A549 (cell line): ENCODE measurements at regions not wholly inside any gene's neighbourhood (a gene's known extent, or its start where the extent isn't known, plus 50 kb on each side); places are given as distances from the start of the nearest gene placed in this dataset.

ENCODE experiments used
- ATAC-seq, 2 experiments: fragments of 200-7000 bp in 1 of 2; fragments of >200 bp in 1 of 2; cut with Nextera tagmentation in 1 of 2; cut with Tn5 transposase in 1 of 2; 3 replicates each; pipeline versions ENCODE4 v1.8.0 to v1.9.1; 2018 to 2020; ENCODE audit warnings: mild to moderate bottlenecking in 1 of 2, moderate library complexity in 1 of 2
- CTCF ChIA-PET: fragments of 300-600 bp; sonication (Branson Sonifier 250); formaldehyde crosslinking; extraction: SDS; loops from one replicate; lab custom pipeline; 2021; ENCODE audit warnings: antibody characterized with exemption, inconsistent platforms; lab: Yijun Ruan, JAX
- POLR2A ChIA-PET: fragments of 350-600 bp; formaldehyde crosslinking; extraction: SDS; loops from one replicate; lab custom pipeline; 2021; ENCODE audit warnings: antibody characterized with exemption, inconsistent platforms; lab: Yijun Ruan, JAX
- DNase-seq, 2 experiments: peaks; one replicate each; pipeline versions ENCODE4 v3.0.0 to v3.0.0-alpha.2; 2011 to 2016; ENCODE audit warnings: low read depth in 1 of 2, low spot score in 1 of 2
- FAIRE-seq: peaks from 2 replicates; lab custom pipeline; 2011; peaks lifted over from hg19 to GRCh38; lab: Jason Lieb, UNC
- H3K27ac ChIP-seq, 2 experiments: fragments of >200 bp; sonication (Bioruptor Twin); formaldehyde crosslinking; 3 replicates each; pipeline ENCODE4 v1.5.1; 2016 to 2017
- H3K4me1 ChIP-seq: fragments of >200 bp; sonication (Bioruptor Twin); formaldehyde crosslinking; 3 replicates; pipeline ENCODE4 v1.6.1; 2016
- H3K4me2 ChIP-seq: fragments of >200 bp; sonication (Bioruptor Twin); formaldehyde crosslinking; 3 replicates; pipeline ENCODE4 v1.6.1; 2016
- H3K4me3 ChIP-seq: fragments of >200 bp; sonication (Bioruptor Twin); formaldehyde crosslinking; 3 replicates; pipeline ENCODE4 v1.5.1; 2016
- H3K9me3 ChIP-seq: fragments of >200 bp; sonication (Bioruptor Twin); formaldehyde crosslinking; 3 replicates; pipeline ENCODE4 v1.6.1; 2016
- BHLHE40 ChIP-seq: IDR thresholded peaks from 2 replicates; pipeline ENCODE4 v1.6.1; 2012; ENCODE audit warnings: low read depth, low read length, inconsistent platforms
- CBX2 ChIP-seq: fragments of 200-600 bp; sonication (generic); IDR thresholded peaks from 2 replicates; pipeline ENCODE4 v1.6.1; 2016; ENCODE audit warnings: low read depth, mild to moderate bottlenecking, borderline replicate concordance
- CHD4 ChIP-seq: fragments of 200-600 bp; sonication (generic); IDR thresholded peaks from 2 replicates; pipeline ENCODE4 v1.6.1; 2016; ENCODE audit warnings: antibody characterized with exemption, mild to moderate bottlenecking, borderline replicate concordance
- EHF ChIP-seq: fragments of 250-450 bp; sonication (Bioruptor Pico); IDR thresholded peaks from 2 replicates; pipeline ENCODE4 v1.5.0; 2020; ENCODE audit warnings: mild to moderate bottlenecking
- EHMT2 ChIP-seq: fragments of 200-600 bp; sonication (generic); IDR thresholded peaks from 2 replicates; pipeline ENCODE4 v1.6.1; 2016; ENCODE audit warnings: antibody characterized with exemption, low read depth, mild to moderate bottlenecking, moderate library complexity
- ESRRA ChIP-seq: fragments of 150-350 bp; IDR thresholded peaks from 2 replicates; pipeline ENCODE4 v1.6.1; 2014; ENCODE audit warnings: mild to moderate bottlenecking, low read length, borderline replicate concordance
- GATA3 ChIP-seq: IDR thresholded peaks from 2 replicates; pipeline ENCODE4 v1.6.1; 2012; ENCODE audit warnings: borderline replicate concordance
- HOXB13 ChIP-seq: fragments of 250-450 bp; sonication (Bioruptor Pico); IDR thresholded peaks from 2 replicates; pipeline ENCODE4 v1.5.0; 2020; ENCODE audit warnings: low read depth, mild to moderate bottlenecking, moderate library complexity
- JUN ChIP-seq, 2 experiments: fragments of >200 bp; sonication (Bioruptor Twin); formaldehyde crosslinking; IDR thresholded peaks; 2 replicates in 1 of 2; 3 replicates in 1 of 2; pipeline ENCODE4 v1.6.1; 2016 to 2017
- JUNB ChIP-seq: fragments of >200 bp; sonication (Bioruptor Twin); formaldehyde crosslinking; IDR thresholded peaks from 2 replicates; pipeline ENCODE4 v1.6.1; 2016
- MAFK ChIP-seq: fragments of 450-650 bp; IDR thresholded peaks from 2 replicates; pipeline ENCODE4 v1.6.1; 2014; ENCODE audit not compliant: partially characterized antibody
- NPAS2 ChIP-seq: fragments of 250-450 bp; sonication (Bioruptor Pico); IDR thresholded peaks from 2 replicates; pipeline ENCODE4 v1.8.0; 2022; ENCODE audit warnings: mild to moderate bottlenecking, moderate library complexity, borderline replicate concordance
- NR3C1 ChIP-seq: fragments of >200 bp; sonication (Bioruptor Twin); formaldehyde crosslinking; IDR thresholded peaks from 3 replicates; pipeline ENCODE4 v1.6.1; 2017
- RAD21 ChIP-seq, 2 experiments: fragments of >200 bp in 1 of 2; sonication (Bioruptor Twin) in 1 of 2; formaldehyde crosslinking in 1 of 2; IDR thresholded peaks in 1 of 2; conservative IDR thresholded peaks in 1 of 2; 2 replicates in 1 of 2; 3 replicates in 1 of 2; pipeline ENCODE4 v1.6.1; 2012 to 2018; ENCODE audit warnings: inconsistent platforms in 1 of 2
- RARB ChIP-seq: fragments of 250-450 bp; sonication (Bioruptor Pico); IDR thresholded peaks from 2 replicates; pipeline ENCODE4 v1.8.0; 2021; ENCODE audit warnings: mild to moderate bottlenecking, moderate library complexity
- RCOR1 ChIP-seq: fragments of 150-350 bp; IDR thresholded peaks from 2 replicates; pipeline ENCODE4 v1.6.1; 2014; ENCODE audit warnings: antibody characterized with exemption, low read length, low read depth
- RFX5 ChIP-seq: fragments of 450-650 bp; IDR thresholded peaks from 2 replicates; pipeline ENCODE4 v1.7.1; 2014; ENCODE audit warnings: antibody characterized with exemption, mild to moderate bottlenecking, moderate library complexity
- SMC3 ChIP-seq: fragments of >200 bp; sonication (Bioruptor Twin); formaldehyde crosslinking; IDR thresholded peaks from 3 replicates; pipeline ENCODE4 v1.6.1; 2018; ENCODE audit warnings: inconsistent platforms
- TFCP2L1 ChIP-seq: fragments of 250-450 bp; sonication (Bioruptor Pico); IDR thresholded peaks from 2 replicates; pipeline ENCODE4 v1.5.0; 2021; ENCODE audit warnings: mild to moderate bottlenecking
- ZC3H11A ChIP-seq: fragments of 450-650 bp; IDR thresholded peaks from 2 replicates; pipeline ENCODE4 v1.6.1; 2014; ENCODE audit warnings: antibody characterized with exemption, mild to moderate bottlenecking
- WGBS: methylation state at CpG from one replicate; pipeline ENCODE4 v1.1.6; 2017; ENCODE audit errors: missing lambda C conversion rate; 5-methylcytosine and 5-hydroxymethylcytosine counted together
- TF ChIP-seq, protein P1 (sequence below): IDR thresholded peaks from 2 replicates; pipeline ENCODE4 v1.6.1; 2012
- TF ChIP-seq, protein P2 (sequence below): IDR thresholded peaks from 2 replicates; pipeline ENCODE4 v1.6.1; 2012; ENCODE audit warnings: low read depth, borderline replicate concordance
- TF ChIP-seq, protein P3 (sequence below): fragments of 450-650 bp; IDR thresholded peaks from 2 replicates; pipeline ENCODE4 v1.6.1; 2014; ENCODE audit warnings: antibody characterized with exemption

DNA sequence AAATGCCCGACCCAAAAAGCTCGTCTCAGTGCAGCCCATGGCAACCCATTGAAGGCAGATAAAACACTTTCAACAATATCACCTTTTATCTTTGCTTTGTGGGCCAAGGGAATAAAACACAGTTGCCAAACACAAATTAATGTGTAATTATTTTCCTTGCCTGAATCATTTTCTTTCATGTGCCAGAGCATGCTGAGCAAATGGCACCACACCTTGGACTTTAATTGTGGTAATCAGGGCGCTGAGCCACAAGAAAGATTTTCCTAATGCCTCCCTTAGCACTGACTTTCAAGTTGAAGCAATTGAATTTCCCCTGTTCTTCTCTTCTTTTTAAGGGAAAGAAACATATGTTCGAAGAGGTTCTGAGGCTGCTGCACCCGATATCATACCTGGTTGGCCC, 297.1 kb upstream of the MSX2 start:
- CTCF ChIA-PET = no interaction called here
- no peak for DNase-seq

DNA sequence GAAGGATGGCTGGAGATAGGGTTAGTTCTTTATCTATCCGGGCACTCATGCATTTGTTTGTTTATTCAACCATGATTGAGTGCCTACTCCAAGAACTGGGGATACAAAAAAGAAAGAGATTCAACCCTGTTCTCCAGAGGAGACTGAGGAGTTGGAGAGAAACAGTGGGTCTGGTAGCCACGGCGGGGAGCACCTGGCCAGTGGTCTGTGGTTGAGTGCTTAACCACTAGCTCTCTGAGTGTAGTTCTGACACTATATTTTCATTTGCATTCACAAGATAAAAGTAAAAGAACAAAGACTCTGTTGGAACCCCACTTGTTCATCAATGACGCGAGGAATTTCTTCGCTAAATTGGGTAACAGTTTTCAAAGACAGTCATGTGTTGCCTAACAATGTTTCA, 295.5 kb upstream of the MSX2 start:
- no peak for FAIRE-seq
- Histone ChIP-seq H3K9me3 (no peaks in the 10 kb centered on the region), H3K27ac (no peak overlapping the region), H3K4me2 (no peak overlapping the region), H3K4me3 (no peak overlapping the region), H3K4me1 (no peaks in the 10 kb centered on the region)
- CTCF ChIA-PET = interaction anchor here (8.8 kb wide), 1 partner anchor 10 kb away, joined by 77 read pairs; no protein-coding TSS in a partner anchor
- ATAC-seq = no peak
- DNase-seq = no peak
- no peak for TF ChIP-seq RARB
- TF ChIP-seq, protein P1, sequence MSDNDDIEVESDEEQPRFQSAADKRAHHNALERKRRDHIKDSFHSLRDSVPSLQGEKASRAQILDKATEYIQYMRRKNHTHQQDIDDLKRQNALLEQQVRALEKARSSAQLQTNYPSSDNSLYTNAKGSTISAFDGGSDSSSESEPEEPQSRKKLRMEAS = no peak
- no peak for TF ChIP-seq SMC3
- no peak for TF ChIP-seq EHF (CRISPR knock-in tag)
- TF ChIP-seq ZC3H11A = no peak
- TF ChIP-seq NPAS2 (CRISPR knock-in tag) = no peak
- no peak for TF ChIP-seq CBX2
- TF ChIP-seq RAD21 (conservative IDR thresholded peaks at IDR 0.05 in 1 of 2, IDR thresholded peaks at IDR 0.05 in 1 of 2) = no peak
- TF ChIP-seq, protein P2, sequence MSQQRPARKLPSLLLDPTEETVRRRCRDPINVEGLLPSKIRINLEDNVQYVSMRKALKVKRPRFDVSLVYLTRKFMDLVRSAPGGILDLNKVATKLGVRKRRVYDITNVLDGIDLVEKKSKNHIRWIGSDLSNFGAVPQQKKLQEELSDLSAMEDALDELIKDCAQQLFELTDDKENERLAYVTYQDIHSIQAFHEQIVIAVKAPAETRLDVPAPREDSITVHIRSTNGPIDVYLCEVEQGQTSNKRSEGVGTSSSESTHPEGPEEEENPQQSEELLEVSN = no peak
- TF ChIP-seq ESRRA = no peak
- WGBS = 67% methylated on average over 6 of the region's 6 CpGs
- POLR2A ChIA-PET = no interaction called here

More for the DNA sequence above, 297.1 kb upstream of the MSX2 start:
- no peak overlapping the region for H3K4me2 ChIP-seq
- FAIRE-seq (no peak), ATAC-seq (no peak)
- H3K4me3 ChIP-seq = no peak overlapping the region
- POLR2A ChIA-PET = no interaction called here
- H3K4me1 ChIP-seq = no peaks in the 10 kb centered on the region
- TF ChIP-seq RFX5 (no peak), BHLHE40 (no peak), HOXB13 (CRISPR knock-in tag) (no peak), MAFK (no peak)
- TF ChIP-seq, protein P1 = no peak
- no peaks in the 10 kb centered on the region for H3K9me3 ChIP-seq
- 44% methylated on average over 5 of the region's 5 CpGs for WGBS
- H3K27ac ChIP-seq = no peak overlapping the region

DNA sequence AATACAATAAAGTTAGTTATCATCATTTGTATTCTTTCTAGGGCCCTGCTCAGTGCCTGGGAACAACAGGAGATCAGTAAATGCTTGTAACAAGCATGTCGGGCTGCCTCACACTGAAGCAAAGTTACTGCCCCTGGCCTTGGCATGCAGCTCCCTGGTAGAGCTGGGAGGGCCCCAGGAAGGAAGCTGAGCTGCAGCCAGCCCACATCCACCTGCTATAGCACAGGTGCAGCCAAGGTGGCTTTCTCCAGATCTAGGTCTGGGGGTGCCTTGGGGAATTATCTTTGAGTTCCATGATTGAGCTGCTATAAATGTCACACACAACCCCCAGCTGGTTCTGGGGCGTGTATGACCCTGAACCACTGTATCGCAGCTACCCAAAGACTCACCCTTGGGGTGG, 293.4 kb upstream of the MSX2 start:
- CTCF ChIA-PET = interaction anchor here (1.6 to 8.8 kb wide), 4 partner anchors 9 to 362 kb away, joined by 3 to 77 read pairs (median 4); no protein-coding TSS in a partner anchor
- POLR2A ChIA-PET = no interaction called here
- TF ChIP-seq ZC3H11A (no peak), TFCP2L1 (CRISPR knock-in tag) (no peak), JUN (IDR thresholded peaks at IDR 0.05) (no peak), NR3C1 (no peak), GATA3 (no peak), MAFK (no peak), RCOR1 (no peak), RARB (no peak), JUNB (no peak), EHMT2 (no peak), CHD4 (no peak)
- TF ChIP-seq, protein P3, sequence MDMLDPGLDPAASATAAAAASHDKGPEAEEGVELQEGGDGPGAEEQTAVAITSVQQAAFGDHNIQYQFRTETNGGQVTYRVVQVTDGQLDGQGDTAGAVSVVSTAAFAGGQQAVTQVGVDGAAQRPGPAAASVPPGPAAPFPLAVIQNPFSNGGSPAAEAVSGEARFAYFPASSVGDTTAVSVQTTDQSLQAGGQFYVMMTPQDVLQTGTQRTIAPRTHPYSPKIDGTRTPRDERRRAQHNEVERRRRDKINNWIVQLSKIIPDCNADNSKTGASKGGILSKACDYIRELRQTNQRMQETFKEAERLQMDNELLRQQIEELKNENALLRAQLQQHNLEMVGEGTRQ = no peak
- FAIRE-seq = no peak
- H3K4me3 ChIP-seq = no peak overlapping the region
- no peak overlapping the region for H3K27ac ChIP-seq
- H3K4me1 ChIP-seq = no peaks in the 10 kb centered on the region
- no peak overlapping the region for H3K4me2 ChIP-seq
- H3K9me3 ChIP-seq = no peaks in the 10 kb centered on the region
- ATAC-seq = no peak
- DNase-seq = no peak
- WGBS = 50% methylated on average over 2 of the region's 3 CpGs
